ENCODE measurements at regions not wholly inside any gene's neighbourhood (a gene's known extent, or its start where the extent isn't known, plus 50 kb on each side); places are given as distances from the start of the nearest gene placed in this dataset.

DNA sequence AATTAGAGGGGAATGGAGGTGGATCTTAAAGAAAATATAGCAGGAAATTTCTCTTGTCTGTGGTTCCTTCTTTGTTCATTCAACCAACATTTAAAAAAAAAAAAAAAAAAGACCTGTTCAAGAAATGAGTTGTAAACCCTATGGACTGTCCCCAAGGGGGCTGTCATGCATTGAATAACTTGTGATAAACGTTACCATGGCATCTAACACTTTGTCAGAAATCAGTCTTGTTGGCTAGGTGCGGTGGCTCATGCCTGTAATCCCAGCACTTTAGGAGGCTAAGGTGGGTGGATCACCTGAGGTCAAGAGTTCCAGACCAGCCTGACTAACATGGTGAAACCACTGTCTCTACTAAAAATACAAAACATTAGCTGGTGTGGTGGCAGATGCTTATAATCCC is 381.7 kb downstream of the BCKDHB start:
- TF ChIP-seq POLR2A (IDR thresholded peaks at IDR 0.05; ENCODE audit: low read length), result no peak
- no peak for TF ChIP-seq GATA1 (IDR thresholded peaks at IDR 0.05; ENCODE audit: low read depth, low read length)

Data from erythroblast (primary cell).